Large intestine (tissue), 3 donors: ENCODE measurements at regions not wholly inside any gene's neighbourhood (a gene's known extent, or its start where the extent isn't known, plus 50 kb on each side); places are given as distances from the start of the nearest gene placed in this dataset.

Source experiments
- DNase-seq, 2 donors: peaks; one replicate each; pipeline versions ENCODE4 v3.0.0 to v3.0.0-alpha.2; 2013
- H3K27ac ChIP-seq: one replicate; pipeline ENCODE4 v1.5.1; 2013; ENCODE audit warnings: low read length
- H3K27me3 ChIP-seq: 2 replicates; pipeline ENCODE4 v1.6.1; 2013; ENCODE audit warnings: low read length; ENCODE audit not compliant: control insufficient read depth, insufficient read depth
- H3K36me3 ChIP-seq: 2 replicates; pipeline ENCODE4 v1.6.1; 2013; ENCODE audit warnings: low read length; ENCODE audit not compliant: control insufficient read depth, insufficient read depth
- H3K4me1 ChIP-seq: one replicate; pipeline ENCODE4 v1.6.1; 2013; ENCODE audit warnings: low read length; ENCODE audit not compliant: control insufficient read depth, insufficient read depth
- H3K4me3 ChIP-seq: one replicate; pipeline ENCODE4 v1.5.1; 2013; ENCODE audit warnings: low read length
- H3K9me3 ChIP-seq: one replicate; pipeline ENCODE4 v1.6.1; 2013; ENCODE audit warnings: mild to moderate bottlenecking, low read depth, low read length, moderate library complexity; ENCODE audit not compliant: control insufficient read depth
- WGBS: methylation state at CpG from one replicate; pipeline ENCODE4 v1.1.5; 2013; ENCODE audit warnings: low lambda C conversion rate; ENCODE audit not compliant: insufficient coverage; 5-methylcytosine and 5-hydroxymethylcytosine counted together

DNA sequence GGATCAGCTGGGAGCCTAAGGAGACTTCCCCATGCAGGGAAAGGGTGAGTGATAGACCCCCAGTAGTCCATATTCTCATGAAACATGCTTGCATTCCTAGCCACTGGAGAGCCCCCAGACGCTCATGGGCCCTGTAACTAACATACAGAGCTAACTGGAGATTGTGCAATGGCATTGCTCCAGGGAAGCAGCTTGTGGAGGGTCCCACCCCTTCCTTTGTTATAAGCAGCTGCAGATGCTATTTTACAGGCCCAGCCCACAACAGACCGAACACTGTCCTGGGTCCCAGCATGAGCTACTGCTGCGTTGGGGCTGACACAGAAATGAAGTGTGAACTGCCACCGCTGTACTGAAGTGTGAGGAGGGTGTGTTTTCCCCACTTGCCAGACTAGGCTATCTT lies 1465.7 kb upstream of the DIAPH2 start:
- H3K36me3 ChIP-seq: no peaks in the 10 kb centered on the region
- H3K27ac ChIP-seq: no peak overlapping the region
- H3K9me3 ChIP-seq: no peaks in the 10 kb centered on the region
- no CpG with 5 or more reads among the region's 4 CpGs for WGBS
- no peak for DNase-seq
- H3K27me3 ChIP-seq: no peaks in the 10 kb centered on the region
- H3K4me3 ChIP-seq: no peak overlapping the region
- H3K4me1 ChIP-seq: no peaks in the 10 kb centered on the region

DNA sequence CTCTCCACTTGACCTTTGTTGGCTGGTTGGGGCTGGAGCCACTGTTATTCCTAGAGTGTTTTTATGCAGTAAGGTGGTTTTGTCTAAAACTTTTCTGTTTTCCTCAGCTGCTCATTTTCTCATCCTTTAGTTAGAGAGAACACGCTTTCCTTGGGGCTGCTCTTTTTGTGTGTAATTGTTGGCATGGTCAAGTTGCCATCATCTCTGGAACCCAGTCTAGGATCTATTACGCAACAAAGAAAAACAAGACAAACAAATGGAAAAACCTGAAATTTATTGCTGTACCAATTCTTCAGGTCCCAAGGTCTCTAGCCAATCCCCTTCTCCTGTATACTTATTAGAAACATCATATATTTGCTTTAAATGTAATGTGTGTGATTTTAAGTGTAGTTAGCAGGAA lies 1436.3 kb upstream of the DIAPH2 start:
- DNase-seq: no peak
- Histone ChIP-seq H3K27ac (no peak overlapping the region), H3K4me1 (no peaks in the 10 kb centered on the region), H3K36me3 (no peaks in the 10 kb centered on the region), H3K27me3 (no peaks in the 10 kb centered on the region), H3K4me3 (no peak overlapping the region), H3K9me3 (no peaks in the 10 kb centered on the region)
- WGBS: no CpG with 5 or more reads among the region's 2 CpGs

DNA sequence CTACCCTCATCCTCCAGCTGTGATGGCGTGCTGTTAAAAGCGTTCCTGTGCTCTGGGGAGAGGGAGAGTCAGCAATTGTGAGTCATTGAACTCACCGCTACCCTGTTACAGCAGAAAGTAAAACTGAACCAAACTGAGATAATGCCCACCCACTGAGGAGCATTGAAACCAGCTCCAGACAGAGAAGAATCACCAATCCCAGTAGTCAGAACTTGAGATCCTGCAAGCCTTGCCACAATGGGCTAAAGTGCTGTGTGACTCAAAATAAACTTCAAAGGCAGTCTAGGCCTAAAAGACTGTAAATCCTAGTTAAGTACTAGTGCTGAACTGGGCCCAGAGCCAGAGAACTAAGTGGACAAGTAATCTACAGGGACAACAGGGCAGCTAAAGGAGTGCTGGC lies 1394.2 kb upstream of the DIAPH2 start:
- no CpG with 5 or more reads among the region's 3 CpGs for WGBS
- Histone ChIP-seq H3K4me3 (no peak overlapping the region), H3K36me3 (no peaks in the 10 kb centered on the region), H3K9me3 (no peaks in the 10 kb centered on the region), H3K27me3 (no peaks in the 10 kb centered on the region), H3K27ac (no peak overlapping the region), H3K4me1 (no peaks in the 10 kb centered on the region)
- no peak for DNase-seq

DNA sequence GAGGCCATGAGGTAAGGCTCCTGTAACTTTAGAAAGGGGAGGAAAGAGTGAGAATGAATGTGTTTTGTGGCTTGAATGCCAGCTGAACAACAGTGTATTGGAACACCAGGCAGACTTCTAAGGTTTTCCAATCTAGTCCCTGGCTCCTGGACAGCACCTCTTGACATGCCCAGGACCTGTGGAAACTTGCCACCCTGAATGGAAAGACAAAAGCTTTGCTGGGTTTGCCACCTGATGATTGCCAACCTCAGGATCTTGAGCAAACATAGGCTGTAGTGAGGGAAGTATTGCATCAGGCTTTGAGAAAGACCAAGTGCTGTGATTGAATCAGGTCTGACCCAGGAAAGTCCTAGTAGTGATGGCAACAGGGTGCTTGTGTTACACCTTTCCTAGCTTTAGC lies 1393.1 kb upstream of the DIAPH2 start:
- no peak for DNase-seq
- Histone ChIP-seq H3K36me3 (no peaks in the 10 kb centered on the region), H3K4me1 (no peaks in the 10 kb centered on the region), H3K9me3 (no peaks in the 10 kb centered on the region), H3K27ac (no peak overlapping the region), H3K27me3 (no peaks in the 10 kb centered on the region), H3K4me3 (no peak overlapping the region)

DNA sequence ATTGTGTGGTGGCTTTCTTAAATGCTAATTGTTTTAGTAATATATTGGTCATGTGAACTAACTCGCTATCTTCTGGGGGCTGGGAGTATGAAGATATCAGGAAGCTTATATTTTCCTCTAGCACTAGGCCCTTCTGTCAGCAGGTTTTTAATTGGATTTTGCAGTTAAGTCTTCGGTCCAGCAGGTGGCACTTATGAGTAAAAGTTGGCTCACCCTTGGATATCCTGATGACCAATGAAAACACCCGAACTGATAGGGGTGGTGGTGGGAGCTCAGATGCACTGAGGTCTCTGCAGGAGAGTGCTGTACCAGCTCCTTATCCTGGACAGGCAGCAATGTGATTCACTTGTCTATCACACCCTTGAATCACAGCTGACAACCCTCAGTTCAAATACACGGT lies 1365.8 kb upstream of the DIAPH2 start:
- no CpG with 5 or more reads among the region's 4 CpGs for WGBS
- Histone ChIP-seq H3K27me3 (no peaks in the 10 kb centered on the region), H3K4me3 (no peak overlapping the region), H3K36me3 (no peaks in the 10 kb centered on the region), H3K27ac (no peak overlapping the region), H3K4me1 (no peaks in the 10 kb centered on the region), H3K9me3 (no peaks in the 10 kb centered on the region)
- DNase-seq: no peak

DNA sequence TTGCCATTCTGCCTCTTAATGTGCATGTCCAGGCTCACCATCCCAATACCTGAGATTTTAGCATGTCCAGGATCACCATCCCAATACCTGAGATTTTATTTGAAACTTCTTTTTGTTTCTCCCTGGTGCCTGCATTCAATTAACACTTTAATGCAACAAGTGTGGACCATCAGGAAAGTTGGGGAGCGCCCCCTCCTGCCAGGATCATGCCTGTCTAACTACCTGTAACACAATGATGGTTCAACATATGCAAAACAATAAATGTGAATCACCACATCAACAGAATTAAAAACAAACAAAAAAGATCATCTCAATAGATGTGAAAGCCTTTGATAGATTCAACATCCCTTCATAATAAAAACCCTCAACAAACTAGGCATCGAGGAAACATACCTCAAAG lies 1359.5 kb upstream of the DIAPH2 start:
- no peak overlapping the region for H3K4me3 ChIP-seq
- no peaks in the 10 kb centered on the region for H3K36me3 ChIP-seq
- no peaks in the 10 kb centered on the region for H3K27me3 ChIP-seq
- no peak for DNase-seq
- no peaks in the 10 kb centered on the region for H3K4me1 ChIP-seq
- no peak overlapping the region for H3K27ac ChIP-seq
- H3K9me3 ChIP-seq: no peaks in the 10 kb centered on the region
- WGBS: no CpG with 5 or more reads among the region's 2 CpGs

DNA sequence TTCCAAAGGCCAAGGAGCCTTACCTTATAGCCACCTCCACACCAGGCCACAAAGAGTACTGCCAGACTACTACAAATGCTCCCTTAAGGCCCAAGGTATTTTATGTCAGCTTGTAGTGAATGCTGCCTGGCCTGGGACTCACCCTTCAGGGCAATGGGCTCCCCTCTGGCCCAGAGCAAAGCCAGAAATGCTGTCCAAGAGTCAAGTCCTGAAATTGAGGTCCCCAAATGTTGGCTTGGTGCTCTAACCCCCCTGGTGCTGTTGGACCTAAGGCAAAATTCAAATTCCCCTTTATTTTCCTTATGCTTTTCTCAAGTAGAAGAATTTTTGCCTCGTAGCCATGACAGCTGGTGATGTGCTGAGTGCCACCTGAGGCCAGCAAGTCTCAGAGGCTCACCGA lies 1354.3 kb upstream of the DIAPH2 start:
- no peak overlapping the region for H3K27ac ChIP-seq
- no peaks in the 10 kb centered on the region for H3K27me3 ChIP-seq
- no peaks in the 10 kb centered on the region for H3K9me3 ChIP-seq
- H3K36me3 ChIP-seq: no peaks in the 10 kb centered on the region
- no peaks in the 10 kb centered on the region for H3K4me1 ChIP-seq
- no CpG with 5 or more reads among the region's 2 CpGs for WGBS
- H3K4me3 ChIP-seq: no peak overlapping the region
- no peak for DNase-seq

DNA sequence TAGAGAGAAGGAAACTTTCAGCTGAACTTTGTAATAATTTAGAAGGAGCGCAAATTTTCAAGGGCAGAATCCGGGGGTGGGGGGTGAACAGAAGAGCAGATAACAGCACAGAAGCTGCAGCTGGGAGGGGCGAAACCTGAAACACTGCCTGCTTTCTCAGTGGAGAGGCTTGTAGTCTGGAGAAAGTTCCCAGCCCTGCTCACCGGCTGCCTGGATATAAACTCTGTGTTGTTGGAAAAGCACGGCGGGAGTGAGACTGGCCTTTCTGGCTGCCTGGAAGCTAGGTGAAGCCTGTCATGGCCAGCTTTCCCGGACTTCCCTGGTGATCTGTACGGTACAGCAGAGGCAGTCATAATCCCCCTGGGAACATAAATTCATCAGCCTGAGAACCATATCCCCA lies 1352.1 kb upstream of the DIAPH2 start:
- DNase-seq: no peak
- H3K27ac ChIP-seq: no peak overlapping the region
- no peaks in the 10 kb centered on the region for H3K36me3 ChIP-seq
- H3K9me3 ChIP-seq: no peaks in the 10 kb centered on the region
- no peaks in the 10 kb centered on the region for H3K27me3 ChIP-seq
- no peak overlapping the region for H3K4me3 ChIP-seq
- no peaks in the 10 kb centered on the region for H3K4me1 ChIP-seq
- no CpG with 5 or more reads among the region's 8 CpGs for WGBS

DNA sequence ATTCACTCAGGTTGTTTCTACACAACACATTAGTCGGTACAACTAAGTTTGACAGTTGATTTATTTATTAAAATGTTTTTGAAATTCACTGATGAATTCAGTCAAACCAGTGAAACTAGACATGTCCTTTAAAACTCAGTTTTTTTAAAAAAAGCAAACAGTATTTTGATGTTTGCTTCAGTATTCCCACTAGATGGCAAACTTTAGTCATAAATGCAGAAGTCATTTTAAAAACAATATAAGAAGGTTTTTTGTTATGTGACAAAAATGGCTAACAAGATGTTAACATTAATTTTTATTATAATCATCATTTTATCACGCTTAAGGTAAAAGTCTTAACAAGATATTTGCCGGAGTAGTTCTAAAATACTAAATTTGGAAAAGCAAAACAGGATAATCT lies 1337.8 kb upstream of the DIAPH2 start:
- Histone ChIP-seq H3K4me3 (no peak overlapping the region), H3K4me1 (no peaks in the 10 kb centered on the region), H3K27ac (no peak overlapping the region), H3K9me3 (no peaks in the 10 kb centered on the region), H3K36me3 (no peaks in the 10 kb centered on the region), H3K27me3 (no peaks in the 10 kb centered on the region)
- WGBS: 62% methylated on average over 2 of the region's 3 CpGs
- no peak for DNase-seq

DNA sequence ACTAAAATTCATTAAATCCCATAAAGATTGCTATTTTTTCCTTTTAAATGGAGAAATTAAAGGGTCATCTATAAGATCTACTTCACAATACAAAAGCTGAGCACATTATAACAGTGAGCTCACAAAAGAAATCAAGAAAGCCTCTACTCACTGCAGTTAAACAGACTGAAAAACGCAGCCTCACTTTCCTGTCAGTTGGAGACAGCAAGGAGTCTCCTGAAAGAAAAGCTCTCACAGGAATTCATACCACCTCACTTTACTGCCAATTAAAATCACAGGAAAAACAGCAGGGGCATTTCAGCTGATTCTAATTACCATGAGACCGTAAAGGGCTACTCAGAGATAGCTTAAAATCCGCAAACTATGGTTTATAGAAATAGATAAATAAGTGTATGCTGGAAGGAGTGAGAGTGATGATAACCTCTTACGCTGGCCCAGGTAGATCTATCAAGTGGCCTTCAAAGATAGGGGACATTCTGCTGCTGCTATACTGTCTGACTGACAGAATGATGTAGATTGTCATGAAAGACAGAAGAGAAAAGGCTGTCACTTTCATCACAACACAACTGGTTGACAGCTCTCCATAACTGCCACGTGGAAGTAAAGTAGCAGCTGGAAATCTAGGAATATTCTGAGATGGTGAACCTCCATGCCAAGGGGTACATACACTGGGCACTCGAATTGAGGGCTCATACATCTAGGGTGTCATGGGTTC lies 1333.7 kb upstream of the DIAPH2 start:
- no peaks in the 10 kb centered on the region for H3K4me1 ChIP-seq
- no peak overlapping the region for H3K4me3 ChIP-seq
- H3K27me3 ChIP-seq: no peaks in the 10 kb centered on the region
- H3K9me3 ChIP-seq: no peaks in the 10 kb centered on the region
- WGBS: no CpG with 5 or more reads among the region's 6 CpGs
- no peak for DNase-seq
- H3K36me3 ChIP-seq: no peaks in the 10 kb centered on the region
- no peak overlapping the region for H3K27ac ChIP-seq

DNA sequence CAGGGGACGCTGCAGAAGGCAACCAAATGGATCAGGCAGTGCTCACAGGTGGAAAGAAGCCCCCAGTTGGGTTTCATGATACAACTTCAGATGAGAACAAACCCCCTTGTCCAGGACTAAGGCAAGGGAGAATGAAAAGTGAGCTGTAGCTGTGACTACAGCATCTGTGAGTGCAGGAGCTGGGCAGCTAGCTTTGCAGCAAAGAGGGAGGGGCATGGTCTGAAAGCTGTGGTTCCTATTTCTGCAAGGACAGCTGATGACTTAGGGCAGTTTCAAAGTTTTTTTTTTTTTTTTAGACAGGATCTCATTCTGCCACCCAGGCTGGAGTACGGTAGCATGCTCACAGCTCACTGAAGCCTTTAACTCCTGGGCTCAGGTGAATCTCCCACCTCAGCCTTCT lies 1317.4 kb upstream of the DIAPH2 start:
- H3K4me1 ChIP-seq: no peaks in the 10 kb centered on the region
- H3K27ac ChIP-seq: no peak overlapping the region
- no CpG with 5 or more reads among the region's 2 CpGs for WGBS
- no peak for DNase-seq
- no peaks in the 10 kb centered on the region for H3K36me3 ChIP-seq
- no peaks in the 10 kb centered on the region for H3K27me3 ChIP-seq
- no peaks in the 10 kb centered on the region for H3K9me3 ChIP-seq
- H3K4me3 ChIP-seq: no peak overlapping the region
